Endothelial cell of umbilical vein (primary cell): ENCODE measurements at regions not wholly inside any gene's neighbourhood (a gene's known extent, or its start where the extent isn't known, plus 50 kb on each side); places are given as distances from the start of the nearest gene placed in this dataset.

Source experiments
- POLR2A ChIP-seq: IDR thresholded peaks from 2 replicates; pipeline ENCODE4 v1.6.1; 2012; ENCODE audit warnings: low read depth, mild to moderate bottlenecking, control low read depth, low read length
- TF ChIP-seq, protein P1 (sequence below), 2 donors: IDR thresholded peaks; 1 replicate in 1 of 2; 2 replicates in 1 of 2; pipeline ENCODE4 v1.5.1; 2011; ENCODE audit warnings: low read length in 2 of 2, mild to moderate bottlenecking in 2 of 2, moderate library complexity in 2 of 2, control low read depth in 1 of 2, inconsistent platforms in 1 of 2, low read depth in 1 of 2; ENCODE audit not compliant: insufficient read depth in 1 of 2; ENCODE audit errors: extremely low read depth in 1 of 2

DNA sequence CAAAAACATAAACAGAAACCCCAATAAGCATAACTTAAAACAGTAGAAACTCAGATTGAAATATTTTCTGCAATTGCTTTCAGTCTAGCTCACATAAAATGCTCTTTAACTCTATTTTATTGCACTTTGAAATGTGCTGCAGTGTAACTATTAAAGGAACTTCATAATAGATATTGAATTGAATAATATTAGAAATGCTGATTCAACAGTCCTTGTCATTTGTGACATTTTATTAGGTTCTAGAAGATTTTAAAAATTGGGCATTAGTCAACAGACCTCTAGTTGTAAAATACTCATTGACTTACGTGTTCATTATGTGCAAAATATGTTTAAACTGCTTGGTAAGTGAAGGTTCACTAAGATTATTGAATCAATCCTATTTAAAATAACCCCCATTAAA is 1422.3 kb downstream of the PLA2G4A start:
- TF ChIP-seq, protein P1, sequence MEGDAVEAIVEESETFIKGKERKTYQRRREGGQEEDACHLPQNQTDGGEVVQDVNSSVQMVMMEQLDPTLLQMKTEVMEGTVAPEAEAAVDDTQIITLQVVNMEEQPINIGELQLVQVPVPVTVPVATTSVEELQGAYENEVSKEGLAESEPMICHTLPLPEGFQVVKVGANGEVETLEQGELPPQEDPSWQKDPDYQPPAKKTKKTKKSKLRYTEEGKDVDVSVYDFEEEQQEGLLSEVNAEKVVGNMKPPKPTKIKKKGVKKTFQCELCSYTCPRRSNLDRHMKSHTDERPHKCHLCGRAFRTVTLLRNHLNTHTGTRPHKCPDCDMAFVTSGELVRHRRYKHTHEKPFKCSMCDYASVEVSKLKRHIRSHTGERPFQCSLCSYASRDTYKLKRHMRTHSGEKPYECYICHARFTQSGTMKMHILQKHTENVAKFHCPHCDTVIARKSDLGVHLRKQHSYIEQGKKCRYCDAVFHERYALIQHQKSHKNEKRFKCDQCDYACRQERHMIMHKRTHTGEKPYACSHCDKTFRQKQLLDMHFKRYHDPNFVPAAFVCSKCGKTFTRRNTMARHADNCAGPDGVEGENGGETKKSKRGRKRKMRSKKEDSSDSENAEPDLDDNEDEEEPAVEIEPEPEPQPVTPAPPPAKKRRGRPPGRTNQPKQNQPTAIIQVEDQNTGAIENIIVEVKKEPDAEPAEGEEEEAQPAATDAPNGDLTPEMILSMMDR (IDR thresholded peaks at IDR 0.05; ENCODE audit: extremely low read depth in 1 of 2, insufficient read depth in 1 of 2, low read depth in 1 of 2, low read length in 2 of 2), result no peak
- no peak for TF ChIP-seq POLR2A
